GM12891 (cell line): ENCODE measurements at regions not wholly inside any gene's neighbourhood (a gene's known extent, or its start where the extent isn't known, plus 50 kb on each side); places are given as distances from the start of the nearest gene placed in this dataset.

ENCODE experiments used
- POLR2A ChIP-seq: IDR thresholded peaks from 2 replicates; pipeline ENCODE4 v1.6.1; 2011; ENCODE audit warnings: low read depth, low read length, control low read depth
- POLR2AphosphoS5 ChIP-seq: IDR thresholded peaks from 2 replicates; pipeline ENCODE4 v1.6.1; 2011; ENCODE audit warnings: low read depth, low read length, control low read depth

DNA sequence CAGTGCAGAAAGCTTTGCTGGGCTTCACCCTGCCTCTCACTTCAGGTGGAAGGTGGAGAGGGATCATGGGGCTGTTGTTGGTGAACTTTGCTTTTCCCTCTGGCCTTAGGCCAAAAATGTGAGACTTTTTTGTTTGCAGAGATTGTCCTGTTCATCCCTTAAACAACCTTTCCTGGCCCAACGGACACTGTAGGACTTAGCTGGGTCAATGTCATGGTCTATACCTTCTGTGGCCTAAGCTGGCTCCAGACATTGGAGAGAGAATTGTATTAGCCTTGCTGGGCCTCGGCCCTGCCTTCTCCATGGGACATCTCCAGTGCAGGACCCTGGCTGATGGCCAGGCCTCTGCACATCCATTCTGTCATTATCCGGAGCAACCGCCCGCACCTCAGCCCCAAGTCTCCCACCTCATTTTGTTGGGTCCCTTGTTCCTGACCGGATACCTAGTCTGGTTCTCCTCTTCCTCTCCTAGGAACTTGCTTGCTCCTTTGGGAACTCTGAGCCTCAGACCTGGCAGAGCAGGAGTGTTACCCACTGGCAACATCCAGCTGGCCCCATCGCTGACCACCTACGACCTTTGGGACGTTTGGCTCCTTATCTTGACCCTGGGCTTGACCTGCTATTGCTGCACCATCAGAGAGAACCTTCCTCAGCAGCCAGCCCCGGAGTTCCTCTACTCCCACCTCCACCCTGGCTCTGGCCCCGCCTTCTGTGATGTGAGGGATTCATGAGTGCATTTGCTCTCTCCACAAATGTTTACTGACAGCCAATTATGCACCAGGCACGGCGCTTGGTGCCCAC is 128.2 kb downstream of the BANF2 start:
- TF ChIP-seq POLR2A, result no peak
- no peak for TF ChIP-seq POLR2AphosphoS5
